Endothelial cell of umbilical vein (primary cell): ENCODE measurements at regions not wholly inside any gene's neighbourhood (a gene's known extent, or its start where the extent isn't known, plus 50 kb on each side); places are given as distances from the start of the nearest gene placed in this dataset.

Source experiments
- POLR2A ChIP-seq: IDR thresholded peaks from 2 replicates; pipeline ENCODE4 v1.6.1; 2012; ENCODE audit warnings: low read depth, mild to moderate bottlenecking, control low read depth, low read length
- TF ChIP-seq, protein P1 (sequence below), 2 donors: IDR thresholded peaks; 1 replicate in 1 of 2; 2 replicates in 1 of 2; pipeline ENCODE4 v1.5.1; 2011; ENCODE audit warnings: low read length in 2 of 2, mild to moderate bottlenecking in 2 of 2, moderate library complexity in 2 of 2, control low read depth in 1 of 2, inconsistent platforms in 1 of 2, low read depth in 1 of 2; ENCODE audit not compliant: insufficient read depth in 1 of 2; ENCODE audit errors: extremely low read depth in 1 of 2

DNA sequence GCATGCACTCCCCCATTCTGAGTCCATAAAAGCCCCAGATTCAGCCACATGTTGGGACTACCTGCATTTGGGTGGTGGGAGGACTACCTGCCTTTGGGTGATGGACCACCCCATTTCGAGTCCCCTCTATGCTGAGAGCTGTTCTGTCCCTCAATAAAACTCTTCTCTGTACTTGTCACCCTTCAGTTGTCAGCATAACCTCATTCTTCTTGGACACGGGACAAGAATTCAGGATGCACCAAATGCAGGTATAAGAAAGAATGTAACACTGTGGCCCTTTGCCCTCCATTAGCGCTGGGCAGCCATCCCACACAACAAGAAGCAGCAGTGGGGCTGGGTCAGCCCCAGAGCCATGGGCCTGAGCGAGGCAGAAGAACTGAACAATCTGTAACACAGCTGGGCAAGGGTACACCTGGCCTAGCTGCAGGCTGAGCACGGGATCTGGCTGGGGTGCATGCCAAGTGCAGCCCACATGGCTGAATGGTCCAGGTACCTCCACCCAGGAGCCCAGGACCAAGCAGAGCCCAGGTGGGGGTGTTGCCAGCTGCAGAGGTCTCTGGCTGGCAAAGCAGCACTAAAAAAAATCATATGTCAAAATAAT is 1344.3 kb upstream of the LRRTM3 start:
- TF ChIP-seq POLR2A: no peak
- TF ChIP-seq, protein P1, sequence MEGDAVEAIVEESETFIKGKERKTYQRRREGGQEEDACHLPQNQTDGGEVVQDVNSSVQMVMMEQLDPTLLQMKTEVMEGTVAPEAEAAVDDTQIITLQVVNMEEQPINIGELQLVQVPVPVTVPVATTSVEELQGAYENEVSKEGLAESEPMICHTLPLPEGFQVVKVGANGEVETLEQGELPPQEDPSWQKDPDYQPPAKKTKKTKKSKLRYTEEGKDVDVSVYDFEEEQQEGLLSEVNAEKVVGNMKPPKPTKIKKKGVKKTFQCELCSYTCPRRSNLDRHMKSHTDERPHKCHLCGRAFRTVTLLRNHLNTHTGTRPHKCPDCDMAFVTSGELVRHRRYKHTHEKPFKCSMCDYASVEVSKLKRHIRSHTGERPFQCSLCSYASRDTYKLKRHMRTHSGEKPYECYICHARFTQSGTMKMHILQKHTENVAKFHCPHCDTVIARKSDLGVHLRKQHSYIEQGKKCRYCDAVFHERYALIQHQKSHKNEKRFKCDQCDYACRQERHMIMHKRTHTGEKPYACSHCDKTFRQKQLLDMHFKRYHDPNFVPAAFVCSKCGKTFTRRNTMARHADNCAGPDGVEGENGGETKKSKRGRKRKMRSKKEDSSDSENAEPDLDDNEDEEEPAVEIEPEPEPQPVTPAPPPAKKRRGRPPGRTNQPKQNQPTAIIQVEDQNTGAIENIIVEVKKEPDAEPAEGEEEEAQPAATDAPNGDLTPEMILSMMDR (IDR thresholded peaks at IDR 0.05; ENCODE audit: extremely low read depth in 1 of 2, insufficient read depth in 1 of 2, low read depth in 1 of 2, low read length in 2 of 2): no peak
